Neutrophil (primary cell): ENCODE measurements at regions not wholly inside any gene's neighbourhood (a gene's known extent, or its start where the extent isn't known, plus 50 kb on each side); places are given as distances from the start of the nearest gene placed in this dataset.

Source experiments
- H3K27ac ChIP-seq: fragments of 200-600 bp; sonication (generic); 2 replicates; pipeline ENCODE4 v1.5.1; 2016; ENCODE audit warnings: mild to moderate bottlenecking, moderate library complexity
- H3K27me3 ChIP-seq: fragments of 200-600 bp; sonication (generic); 2 replicates; pipeline ENCODE4 v1.6.0; 2016; ENCODE audit warnings: mild to moderate bottlenecking
- H3K36me3 ChIP-seq: fragments of 200-600 bp; sonication (generic); 2 replicates; pipeline ENCODE4 v1.5.1; 2017
- H3K4me1 ChIP-seq, 2 experiments: fragments of 200-600 bp in 1 of 2; sonication (generic) in 1 of 2; 1 replicate in 1 of 2; 2 replicates in 1 of 2; pipeline versions ENCODE4 v1.5.1 to v1.6.1; 2013 to 2016; ENCODE audit warnings: low read depth in 1 of 2, low read length in 1 of 2, mild to moderate bottlenecking in 1 of 2, moderate library complexity in 1 of 2; ENCODE audit not compliant: control insufficient read depth in 1 of 2, insufficient read depth in 1 of 2
- H3K4me3 ChIP-seq, 2 experiments: fragments of 200-600 bp in 1 of 2; sonication (generic) in 1 of 2; 1 replicate in 1 of 2; 2 replicates in 1 of 2; pipeline ENCODE4 v1.5.1; 2013 to 2016; ENCODE audit warnings: low read depth in 1 of 2, low read length in 1 of 2, mild to moderate bottlenecking in 1 of 2, moderate library complexity in 1 of 2
- H3K9me3 ChIP-seq: fragments of 200-600 bp; sonication (generic); 2 replicates; pipeline ENCODE4 v1.5.1; 2016
- TF ChIP-seq, protein P1 (sequence below): fragments of 200-600 bp; sonication (generic); IDR thresholded peaks from 2 replicates; pipeline ENCODE4 v1.5.1; 2016; ENCODE audit warnings: antibody characterized with exemption

DNA sequence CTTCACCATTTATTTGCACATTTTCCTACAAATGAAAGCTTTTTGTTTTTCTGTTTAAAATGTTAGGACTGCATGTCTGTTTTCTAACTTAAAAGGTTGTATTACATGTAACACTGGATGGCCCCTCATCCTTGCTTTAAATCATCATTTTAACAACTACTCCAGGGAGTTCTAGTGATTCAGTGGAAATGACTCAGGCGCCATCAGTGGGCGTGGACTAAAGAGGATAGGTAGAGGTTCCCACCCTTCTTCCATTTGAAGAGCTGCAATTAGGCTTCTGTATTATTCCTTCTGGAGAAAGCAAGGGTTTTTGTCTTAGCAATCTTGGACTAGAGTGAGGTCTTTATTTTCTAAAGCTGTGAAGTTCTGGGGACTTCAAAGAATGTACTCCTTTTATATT, 213.7 kb downstream of the TMEM38B start:
- H3K27me3 ChIP-seq = no peaks in the 10 kb centered on the region
- no peaks in the 10 kb centered on the region for H3K36me3 ChIP-seq
- TF ChIP-seq, protein P1, sequence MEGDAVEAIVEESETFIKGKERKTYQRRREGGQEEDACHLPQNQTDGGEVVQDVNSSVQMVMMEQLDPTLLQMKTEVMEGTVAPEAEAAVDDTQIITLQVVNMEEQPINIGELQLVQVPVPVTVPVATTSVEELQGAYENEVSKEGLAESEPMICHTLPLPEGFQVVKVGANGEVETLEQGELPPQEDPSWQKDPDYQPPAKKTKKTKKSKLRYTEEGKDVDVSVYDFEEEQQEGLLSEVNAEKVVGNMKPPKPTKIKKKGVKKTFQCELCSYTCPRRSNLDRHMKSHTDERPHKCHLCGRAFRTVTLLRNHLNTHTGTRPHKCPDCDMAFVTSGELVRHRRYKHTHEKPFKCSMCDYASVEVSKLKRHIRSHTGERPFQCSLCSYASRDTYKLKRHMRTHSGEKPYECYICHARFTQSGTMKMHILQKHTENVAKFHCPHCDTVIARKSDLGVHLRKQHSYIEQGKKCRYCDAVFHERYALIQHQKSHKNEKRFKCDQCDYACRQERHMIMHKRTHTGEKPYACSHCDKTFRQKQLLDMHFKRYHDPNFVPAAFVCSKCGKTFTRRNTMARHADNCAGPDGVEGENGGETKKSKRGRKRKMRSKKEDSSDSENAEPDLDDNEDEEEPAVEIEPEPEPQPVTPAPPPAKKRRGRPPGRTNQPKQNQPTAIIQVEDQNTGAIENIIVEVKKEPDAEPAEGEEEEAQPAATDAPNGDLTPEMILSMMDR = no peak
- no peak overlapping the region for H3K4me3 ChIP-seq
- no peaks in the 10 kb centered on the region for H3K4me1 ChIP-seq
- H3K27ac ChIP-seq = no peak overlapping the region
- H3K9me3 ChIP-seq = no peaks in the 10 kb centered on the region

DNA sequence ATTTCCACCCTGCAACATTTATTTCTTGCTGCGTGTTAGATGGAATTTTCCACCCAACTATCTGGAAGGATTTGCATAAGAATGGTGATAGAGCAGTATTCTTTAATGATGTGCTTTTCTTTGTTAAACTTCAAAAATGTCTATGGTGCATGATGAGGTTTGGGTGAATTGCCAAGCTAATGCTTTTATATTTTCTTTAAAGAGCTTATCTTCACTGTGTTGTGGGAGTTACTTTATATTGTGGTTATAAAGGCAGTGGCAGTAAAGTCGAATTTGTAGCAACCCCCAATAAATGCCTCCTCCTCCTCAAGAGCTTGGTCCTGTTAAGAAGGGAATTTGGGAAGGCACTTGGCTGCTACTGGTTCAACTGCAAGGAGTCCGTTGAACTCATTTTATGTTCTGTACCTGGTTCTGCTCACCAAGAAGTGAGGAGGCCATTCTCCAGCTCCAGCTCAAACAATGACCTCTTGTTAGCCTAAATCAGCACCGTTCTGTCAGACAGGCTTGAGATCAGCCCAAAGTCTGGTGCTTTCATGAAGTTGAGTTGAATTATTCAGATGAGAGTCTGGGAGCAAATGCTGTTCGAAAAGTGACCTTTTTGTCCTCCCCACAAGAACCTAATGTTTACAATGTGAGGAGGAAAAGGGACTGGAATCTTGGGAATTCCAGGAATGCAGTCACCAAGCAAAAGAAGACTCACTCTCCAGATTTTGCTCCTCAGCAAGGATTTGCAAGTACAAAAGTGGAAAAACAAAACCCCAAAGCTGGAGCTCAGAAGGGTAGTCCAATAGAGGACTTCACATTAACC, 217.0 kb downstream of the TMEM38B start:
- no peak overlapping the region for H3K27ac ChIP-seq
- H3K27me3 ChIP-seq = no peaks in the 10 kb centered on the region
- no peaks in the 10 kb centered on the region for H3K4me1 ChIP-seq
- H3K4me3 ChIP-seq = no peak overlapping the region
- H3K36me3 ChIP-seq = no peaks in the 10 kb centered on the region
- TF ChIP-seq, protein P1 = no peak
- H3K9me3 ChIP-seq = no peaks in the 10 kb centered on the region

DNA sequence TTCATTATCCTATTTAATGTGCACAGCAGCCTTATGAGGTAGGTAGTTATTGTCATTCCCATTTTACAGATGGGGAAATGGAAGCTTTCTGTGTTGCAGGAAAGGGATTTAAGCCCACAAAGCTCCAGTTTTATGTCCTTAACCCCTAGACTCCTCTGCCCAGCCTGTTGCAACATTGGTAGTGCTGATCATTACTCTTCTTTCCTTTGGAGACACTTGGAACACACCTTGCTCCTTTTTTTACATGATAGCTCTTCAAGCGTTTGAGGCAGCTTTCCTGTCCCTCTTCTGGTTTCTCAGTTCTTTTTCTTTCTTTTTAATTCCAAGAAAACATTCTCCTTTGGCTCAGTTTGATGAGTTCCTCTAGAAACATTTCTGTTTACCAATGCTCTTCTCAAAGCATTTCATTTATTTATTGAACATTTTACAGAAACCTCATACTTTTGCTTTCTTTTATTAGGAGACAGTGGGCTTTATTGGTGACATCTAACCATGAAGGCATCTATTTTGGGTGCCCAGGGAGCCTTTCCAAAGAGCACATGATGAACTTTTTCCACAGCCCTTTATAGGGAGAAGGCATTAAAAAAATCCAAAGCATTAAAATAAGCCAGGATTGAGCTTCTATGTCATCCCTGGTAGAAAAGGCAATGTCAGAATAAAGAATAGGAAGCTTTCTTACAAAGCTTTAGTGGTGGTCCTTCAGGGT, 218.0 kb downstream of the TMEM38B start:
- H3K27ac ChIP-seq = no peak overlapping the region

DNA sequence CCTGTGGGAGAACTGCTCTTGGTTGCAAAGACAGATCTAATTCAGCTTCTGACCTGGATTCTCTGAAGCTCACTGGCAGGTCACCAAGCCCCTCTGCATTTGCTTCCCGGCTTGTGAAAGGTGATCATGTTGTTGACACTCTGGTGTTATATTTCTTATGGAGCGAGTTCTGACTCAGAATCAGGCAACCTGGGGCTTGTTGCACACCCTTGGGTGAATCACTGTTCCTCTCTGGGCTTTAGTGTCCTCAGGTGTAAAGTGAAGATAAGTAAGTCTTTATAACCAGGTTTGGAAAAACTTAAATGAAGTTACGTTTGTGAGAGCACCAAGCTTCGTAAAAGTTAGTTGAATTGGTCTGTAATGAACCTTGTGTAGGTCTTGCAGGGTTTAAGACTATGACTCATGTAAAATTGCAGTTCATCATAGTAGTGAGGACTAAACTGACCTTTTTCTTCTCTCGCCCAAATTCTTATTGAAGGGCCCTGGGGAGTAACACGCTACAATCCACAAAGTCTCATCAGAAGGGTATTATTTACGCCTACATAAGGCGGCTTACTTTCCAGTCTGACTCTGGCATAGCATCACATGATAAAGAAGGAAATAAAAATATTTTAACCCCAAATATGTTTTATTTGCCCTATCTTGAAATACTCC, 218.6 kb downstream of the TMEM38B start:
- Histone ChIP-seq H3K36me3 (no peaks in the 10 kb centered on the region), H3K27ac (no peak overlapping the region), H3K4me1 (no peaks in the 10 kb centered on the region), H3K27me3 (no peaks in the 10 kb centered on the region), H3K4me3 (no peak overlapping the region), H3K9me3 (no peaks in the 10 kb centered on the region)
- TF ChIP-seq, protein P1 = no peak

More for the DNA sequence above, 218.0 kb downstream of the TMEM38B start:
- H3K9me3 ChIP-seq = no peaks in the 10 kb centered on the region
- TF ChIP-seq, protein P1 = no peak
- H3K27me3 ChIP-seq = no peaks in the 10 kb centered on the region
- no peaks in the 10 kb centered on the region for H3K36me3 ChIP-seq
- no peak overlapping the region for H3K4me3 ChIP-seq
- no peaks in the 10 kb centered on the region for H3K4me1 ChIP-seq

DNA sequence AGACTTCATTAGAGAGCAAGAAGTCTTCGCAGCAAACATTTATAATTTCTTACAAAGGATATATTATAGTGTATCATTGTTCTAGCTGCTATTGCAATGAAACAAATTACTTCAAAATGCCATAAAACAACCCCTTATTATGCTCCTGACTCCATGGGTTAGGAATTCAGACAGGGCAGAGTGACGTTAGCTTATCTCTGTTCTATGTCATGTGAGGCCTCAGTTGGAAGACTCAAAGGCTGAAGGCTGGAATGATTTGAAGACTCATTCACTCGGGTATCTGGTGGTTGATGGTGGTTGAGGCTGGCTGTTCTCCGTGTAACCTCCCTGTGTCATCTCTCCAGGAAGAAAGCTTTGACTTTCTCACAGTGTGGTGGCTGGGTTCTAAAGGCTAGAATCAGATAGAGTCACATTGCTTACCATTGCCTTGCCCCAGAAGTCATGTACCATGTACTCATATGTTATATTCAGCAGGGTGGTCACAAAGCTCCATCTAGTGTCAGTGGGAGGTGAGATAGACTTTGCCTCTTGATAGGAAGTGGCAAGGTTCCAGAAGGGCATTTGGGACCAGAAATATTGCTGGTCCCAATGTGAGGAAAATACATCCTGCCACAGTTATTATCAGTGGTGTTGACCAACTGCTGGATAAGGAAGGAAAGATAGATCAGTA, 226.9 kb downstream of the TMEM38B start:
- TF ChIP-seq, protein P1 = no peak
- Histone ChIP-seq H3K27me3 (no peaks in the 10 kb centered on the region), H3K4me3 (no peak overlapping the region), H3K9me3 (no peaks in the 10 kb centered on the region), H3K27ac (no peak overlapping the region), H3K4me1 (no peaks in the 10 kb centered on the region), H3K36me3 (no peaks in the 10 kb centered on the region)
